22Rv1 (cell line): ENCODE measurements at regions not wholly inside any gene's neighbourhood (a gene's known extent, or its start where the extent isn't known, plus 50 kb on each side); places are given as distances from the start of the nearest gene placed in this dataset.
"Not testable (repeated sequence)": the region's sequence is repeated elsewhere in the genome, so short reads cannot be mapped to it uniquely, and the experiment has no call there.

ENCODE experiments used
- H3K27ac ChIP-seq: fragments of 450-650 bp; 2 replicates; pipeline ENCODE4 v1.5.1; 2017
- ZFX ChIP-seq: fragments of 450-650 bp; IDR thresholded peaks from 2 replicates; pipeline ENCODE4 v1.6.1; 2017; ENCODE audit warnings: antibody characterized with exemption, borderline replicate concordance
- TF ChIP-seq, protein P1 (sequence below): fragments of 450-650 bp; IDR thresholded peaks from 2 replicates; pipeline ENCODE4 v1.5.1; 2017; ENCODE audit warnings: mild to moderate bottlenecking

DNA sequence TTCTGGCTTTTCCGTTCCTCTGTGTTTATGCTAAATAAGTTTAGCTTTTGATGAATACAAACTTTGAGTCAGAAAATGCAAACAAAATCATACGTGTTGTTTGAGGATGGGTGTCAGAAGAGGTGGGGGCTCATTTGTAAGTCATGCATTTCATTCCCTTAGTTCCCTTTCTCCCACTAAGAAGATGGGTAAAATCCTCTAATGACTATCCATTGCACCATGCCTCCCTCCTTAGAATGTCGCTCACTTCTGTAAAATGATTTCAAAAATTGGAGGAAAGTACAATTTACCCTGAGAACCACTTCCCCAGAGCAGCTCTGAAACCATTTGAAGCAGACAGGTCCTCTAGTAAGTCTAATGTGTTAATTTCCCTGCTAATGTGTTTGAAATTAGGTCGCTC is 629.6 kb upstream of the VRK2 start:
- no peak for TF ChIP-seq ZFX
- TF ChIP-seq, protein P1, sequence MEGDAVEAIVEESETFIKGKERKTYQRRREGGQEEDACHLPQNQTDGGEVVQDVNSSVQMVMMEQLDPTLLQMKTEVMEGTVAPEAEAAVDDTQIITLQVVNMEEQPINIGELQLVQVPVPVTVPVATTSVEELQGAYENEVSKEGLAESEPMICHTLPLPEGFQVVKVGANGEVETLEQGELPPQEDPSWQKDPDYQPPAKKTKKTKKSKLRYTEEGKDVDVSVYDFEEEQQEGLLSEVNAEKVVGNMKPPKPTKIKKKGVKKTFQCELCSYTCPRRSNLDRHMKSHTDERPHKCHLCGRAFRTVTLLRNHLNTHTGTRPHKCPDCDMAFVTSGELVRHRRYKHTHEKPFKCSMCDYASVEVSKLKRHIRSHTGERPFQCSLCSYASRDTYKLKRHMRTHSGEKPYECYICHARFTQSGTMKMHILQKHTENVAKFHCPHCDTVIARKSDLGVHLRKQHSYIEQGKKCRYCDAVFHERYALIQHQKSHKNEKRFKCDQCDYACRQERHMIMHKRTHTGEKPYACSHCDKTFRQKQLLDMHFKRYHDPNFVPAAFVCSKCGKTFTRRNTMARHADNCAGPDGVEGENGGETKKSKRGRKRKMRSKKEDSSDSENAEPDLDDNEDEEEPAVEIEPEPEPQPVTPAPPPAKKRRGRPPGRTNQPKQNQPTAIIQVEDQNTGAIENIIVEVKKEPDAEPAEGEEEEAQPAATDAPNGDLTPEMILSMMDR, result no peak

GRCh38 chr2:57418859-57419346 is 627.7 kb upstream of the VRK2 start:
- not testable (repeated sequence) for H3K27ac ChIP-seq

More for the DNA sequence above, 629.6 kb upstream of the VRK2 start:
- H3K27ac ChIP-seq, result no peak overlapping the region

- H3K27ac ChIP-seq, result no peak overlapping the region
- TF ChIP-seq, protein P1, result no peak
- no peak for TF ChIP-seq ZFX
These were observed 616.8 kb upstream of the VRK2 start for GRCh38 chr2:57429831-57430230.

DNA sequence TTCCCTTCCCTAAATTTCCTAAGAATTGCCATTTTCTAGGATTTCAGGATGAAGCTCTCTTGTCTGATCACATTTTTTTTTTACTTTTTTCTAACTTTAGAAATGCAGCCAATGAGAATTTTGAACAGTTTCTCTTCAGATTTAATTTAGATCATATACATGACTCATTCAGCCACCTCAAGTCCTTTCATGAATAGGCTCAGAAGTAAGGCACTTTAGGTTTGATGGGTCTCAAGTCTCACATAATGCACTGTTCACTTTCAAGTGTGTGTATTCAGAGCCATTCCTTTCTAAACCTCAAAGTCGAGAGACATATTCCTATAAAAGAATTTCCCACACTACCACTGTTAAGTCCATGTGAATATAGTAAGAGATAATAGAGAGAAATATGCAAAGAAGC is 614.1 kb upstream of the VRK2 start:
- H3K27ac ChIP-seq, result no peak overlapping the region
- TF ChIP-seq, protein P1, result no peak
- TF ChIP-seq ZFX, result no peak

GRCh38 chr2:57434441-57434840 is 612.2 kb upstream of the VRK2 start:
- TF ChIP-seq ZFX, result no peak
- TF ChIP-seq, protein P1, result no peak
- no peak overlapping the region for H3K27ac ChIP-seq

DNA sequence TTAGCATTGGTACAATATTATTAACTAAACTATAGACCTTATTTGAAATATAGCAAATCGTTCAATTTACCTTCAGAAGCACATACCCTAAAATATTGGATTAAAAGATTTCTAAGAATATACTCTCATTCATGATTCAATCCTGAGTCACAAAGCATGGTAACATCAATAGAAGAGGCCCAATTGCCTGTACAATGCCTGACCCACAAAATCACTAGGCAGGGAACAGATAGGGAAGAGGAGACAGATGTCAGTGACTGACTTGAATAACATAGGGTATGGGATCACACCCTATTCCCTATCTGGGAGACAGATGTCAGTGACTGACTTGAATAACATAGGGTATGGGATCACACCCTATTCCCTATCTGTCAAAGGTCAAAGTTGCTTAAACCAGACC is 611.6 kb upstream of the VRK2 start:
- no peak overlapping the region for H3K27ac ChIP-seq
- no peak for TF ChIP-seq ZFX
- TF ChIP-seq, protein P1, result no peak

DNA sequence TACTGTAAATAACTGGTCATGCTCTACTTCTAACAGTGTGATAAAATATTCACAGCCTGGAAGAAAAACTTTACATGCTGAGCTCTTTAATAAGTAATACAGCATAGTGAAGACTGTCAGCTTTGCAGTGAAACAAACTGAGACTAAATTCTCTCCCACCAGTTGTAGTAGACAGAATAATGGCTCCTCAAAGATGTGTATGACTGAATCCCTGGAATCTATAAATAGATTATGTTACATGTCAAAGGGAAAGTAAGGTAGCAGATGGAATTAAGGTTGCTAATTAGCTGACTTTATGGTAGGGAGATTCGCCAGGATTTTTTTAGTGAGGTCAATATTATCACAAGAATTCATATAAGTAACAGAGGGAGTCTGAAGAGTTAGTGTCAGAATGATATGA is 609.5 kb upstream of the VRK2 start:
- no peak overlapping the region for H3K27ac ChIP-seq
- TF ChIP-seq, protein P1, result no peak
- TF ChIP-seq ZFX, result no peak

GRCh38 chr2:57440437-57440836 is 606.2 kb upstream of the VRK2 start:
- no peak overlapping the region for H3K27ac ChIP-seq
- TF ChIP-seq, protein P1, result no peak
- TF ChIP-seq ZFX, result no peak
